ENCODE measurements at regions not wholly inside any gene's neighbourhood (a gene's known extent, or its start where the extent isn't known, plus 50 kb on each side); places are given as distances from the start of the nearest gene placed in this dataset.

- Histone ChIP-seq H3K4me1 (ENCODE audit: insufficient read depth, low read length) (peaks cover 12% of the 10 kb centered on the region), H4K20me1 (ENCODE audit: insufficient read depth, low read length) (no peaks in the 10 kb centered on the region), H3K4me2 (ENCODE audit: low read depth, low read length) (no peak overlapping the region), H3K27ac (ENCODE audit: extremely low read length, insufficient read depth, low read length) (no peak overlapping the region), H3K9me3 (ENCODE audit: low read length) (no peaks in the 10 kb centered on the region), H3K9ac (ENCODE audit: insufficient read depth, low read depth, low read length) (no peak overlapping the region), H3K36me3 (replicated peaks in 1 of 2; ENCODE audit: control insufficient read depth in 1 of 2, insufficient read depth in 2 of 2, low read length in 2 of 2) (no peaks in the 10 kb centered on the region), H3K79me2 (ENCODE audit: insufficient read depth, low read length) (no peaks in the 10 kb centered on the region), H3K27me3 (ENCODE audit: control insufficient read depth in 1 of 2, insufficient read depth in 2 of 2, low read length in 2 of 2) (no peaks in the 10 kb centered on the region; a peak in 1 of 5 replicates), H3K4me3 (replicated peaks in 1 of 3; ENCODE audit: insufficient read depth in 1 of 3, low read depth in 2 of 3, low read length in 3 of 3) (no peak overlapping the region), H2AFZ (ENCODE audit: low read length) (no peak overlapping the region)
- WGBS (ENCODE audit: low lambda C conversion rate), result 72% methylated on average over 3 of the region's 3 CpGs
- TF ChIP-seq REXO4 (CRISPR knock-in tag; IDR thresholded peaks at IDR 0.05; ENCODE audit: borderline replicate concordance), result no peak
- no peak for TF ChIP-seq ZNF777 (CRISPR knock-in tag; IDR thresholded peaks at IDR 0.05)
- TF ChIP-seq ZZZ3 (CRISPR knock-in tag; IDR thresholded peaks at IDR 0.05; ENCODE audit: borderline replicate concordance), result no peak
- TF ChIP-seq ZNF598 (CRISPR knock-in tag; IDR thresholded peaks at IDR 0.05; ENCODE audit: borderline replicate concordance), result no peak
- TF ChIP-seq SRY (CRISPR knock-in tag; IDR thresholded peaks at IDR 0.05), result no peak
- TF ChIP-seq SP140L (CRISPR knock-in tag; IDR thresholded peaks at IDR 0.05; ENCODE audit: borderline replicate concordance), result no peak
- TF ChIP-seq ZNF768 (CRISPR knock-in tag; IDR thresholded peaks at IDR 0.05), result no peak
- no peak for TF ChIP-seq AKAP8 (CRISPR knock-in tag; IDR thresholded peaks at IDR 0.05)
- no peak for TF ChIP-seq MAFF (IDR thresholded peaks at IDR 0.05; ENCODE audit: low read depth, low read length)
- TF ChIP-seq SKI (IDR thresholded peaks at IDR 0.05; ENCODE audit: partially characterized antibody), result no peak
- TF ChIP-seq ARNT (IDR thresholded peaks at IDR 0.05), result no peak
- TF ChIP-seq ZKSCAN5 (CRISPR knock-in tag; IDR thresholded peaks at IDR 0.05), result no peak
- no peak for TF ChIP-seq AHR (CRISPR knock-in tag; IDR thresholded peaks at IDR 0.05)
- TF ChIP-seq ZBTB43 (CRISPR knock-in tag; conservative IDR thresholded peaks at IDR 0.05), result no peak
- no peak for TF ChIP-seq ZNF570 (CRISPR knock-in tag; IDR thresholded peaks at IDR 0.05; ENCODE audit: borderline replicate concordance)
- FAIRE-seq, result no peak
- intact Hi-C loops (cut with micrococcal nuclease; ENCODE audit: unreplicated experiment) (no loop called here), in situ Hi-C loops (cut with HindIII; ENCODE audit: extremely low pct_ligation_motif_present, low pct_unique_long_range_greater_than_20kb) (no loop called here)
- POLR2A ChIA-PET, result no interaction called here
- BruUV-seq (replicated peaks), result no TSS peak
- CTCF ChIA-PET (ENCODE audit: low intra/inter-chr PET ratio, low total read pairs), result no interaction called here
- no peak for DNase-seq (ENCODE audit: low spot score)
- no peak for ATAC-seq
Observed at GRCh38 chr16:65728167-65728566, 606.3 kb upstream of the CDH11 start.
